ENCODE measurements at regions not wholly inside any gene's neighbourhood (a gene's known extent, or its start where the extent isn't known, plus 50 kb on each side); places are given as distances from the start of the nearest gene placed in this dataset.
"Not testable (repeated sequence)": the region's sequence is repeated elsewhere in the genome, so short reads cannot be mapped to it uniquely, and the experiment has no call there.

DNA sequence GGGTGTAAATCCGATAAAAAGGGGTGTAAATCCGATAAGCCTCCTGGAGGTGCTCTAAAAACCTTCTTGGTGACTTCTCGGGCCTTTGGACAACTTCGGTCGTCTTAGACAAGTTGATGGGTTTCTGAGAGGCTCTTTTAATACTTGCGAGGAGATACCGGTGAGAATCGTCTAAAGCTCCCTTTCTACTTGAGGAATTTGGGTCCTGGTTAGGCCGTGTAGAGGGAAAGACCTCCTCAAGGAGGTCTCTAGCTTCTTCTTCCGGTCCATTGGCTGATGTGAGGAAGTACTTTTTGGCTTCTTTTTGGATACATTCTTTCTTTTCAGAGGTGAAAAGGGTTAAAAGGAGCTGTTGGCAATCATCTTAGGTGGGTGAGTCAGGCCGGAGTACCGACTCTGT, 128.5 kb downstream of the ART5 start:
- DNase-seq = not testable (repeated sequence)

DNA sequence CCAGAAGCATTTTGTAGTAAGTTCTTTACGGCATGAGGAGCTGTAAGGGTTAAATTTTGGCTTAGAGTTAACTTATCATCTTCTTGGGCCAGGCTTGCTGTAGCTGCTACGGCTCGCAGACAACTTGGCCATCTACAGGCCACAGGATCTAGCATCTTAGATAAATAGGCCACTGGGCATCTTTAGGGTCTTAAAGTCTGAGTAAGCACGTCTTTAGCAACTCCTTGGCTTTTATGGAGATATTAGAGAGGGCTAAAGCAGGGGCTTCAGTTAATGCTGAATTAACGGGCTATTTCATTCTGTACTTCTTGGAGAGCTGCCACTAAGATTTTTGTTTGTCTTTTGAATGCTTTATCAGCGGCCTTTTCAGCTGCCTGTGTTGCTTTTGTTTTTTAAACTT, 129.0 kb downstream of the ART5 start:
- DNase-seq = not testable (repeated sequence)

DNA sequence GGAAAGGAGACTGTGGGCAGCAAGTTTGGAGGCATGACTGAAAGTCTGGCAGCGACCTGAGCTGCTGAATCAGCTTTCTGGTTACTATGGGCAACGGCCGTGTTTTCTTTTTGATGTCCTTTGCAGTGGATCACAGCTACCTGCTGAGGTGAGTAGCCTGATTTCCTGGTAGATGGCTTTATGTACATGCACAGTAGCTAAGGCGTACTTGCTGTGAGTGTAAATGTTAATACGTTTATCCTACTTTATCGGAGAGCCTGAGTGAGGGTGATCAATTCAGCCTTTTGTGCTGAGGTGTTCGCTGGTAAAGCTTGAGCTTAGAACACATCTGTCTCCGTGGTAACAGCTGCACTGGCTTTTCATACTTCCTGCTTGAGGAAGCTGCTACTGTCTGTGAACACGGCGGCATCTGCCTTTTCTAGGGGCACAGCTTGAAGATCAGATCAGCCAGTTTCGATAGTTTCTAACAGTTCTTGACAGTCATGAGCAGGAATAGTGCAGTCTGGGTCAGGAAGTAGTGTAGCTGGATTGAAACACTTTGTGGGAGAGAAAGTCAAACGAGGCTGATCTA, 129.6 kb downstream of the ART5 start:
- not testable (repeated sequence) for DNase-seq

DNA sequence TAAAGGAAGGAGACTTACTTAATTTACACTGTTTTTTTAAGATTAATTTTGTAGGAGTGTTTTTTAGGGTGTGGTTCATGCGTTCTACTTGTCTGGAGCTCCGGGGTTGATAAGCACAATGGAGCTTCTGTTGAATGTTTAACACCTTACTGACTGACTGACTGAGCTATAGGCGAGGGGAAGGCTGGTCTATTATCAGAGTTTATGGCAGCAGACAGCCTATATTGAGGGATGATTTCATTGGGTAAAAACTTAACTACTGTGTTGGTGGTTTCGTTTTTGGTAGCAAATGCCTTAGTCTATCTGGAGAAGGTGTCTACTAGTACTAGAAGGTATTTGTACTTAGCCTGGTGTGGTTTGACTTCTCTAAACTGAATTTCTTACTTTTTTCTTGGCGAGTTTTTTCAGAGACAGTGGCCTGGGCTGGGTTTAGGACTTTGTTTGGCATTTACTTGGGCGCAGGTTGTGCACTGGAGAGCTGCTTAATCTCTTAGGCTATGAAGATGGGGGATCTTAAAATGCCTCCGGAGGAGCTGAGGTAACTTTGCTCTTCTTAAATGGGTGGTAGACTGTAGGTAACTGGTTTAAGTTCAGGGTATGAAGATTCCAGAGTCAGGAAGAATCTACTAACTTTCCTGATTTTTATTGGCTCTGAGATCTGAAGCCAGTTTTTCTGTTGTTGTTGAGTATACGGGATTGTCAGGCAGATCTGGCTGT, 130.2 kb downstream of the ART5 start:
- peak; percentile 0 for DNase-seq

DNA sequence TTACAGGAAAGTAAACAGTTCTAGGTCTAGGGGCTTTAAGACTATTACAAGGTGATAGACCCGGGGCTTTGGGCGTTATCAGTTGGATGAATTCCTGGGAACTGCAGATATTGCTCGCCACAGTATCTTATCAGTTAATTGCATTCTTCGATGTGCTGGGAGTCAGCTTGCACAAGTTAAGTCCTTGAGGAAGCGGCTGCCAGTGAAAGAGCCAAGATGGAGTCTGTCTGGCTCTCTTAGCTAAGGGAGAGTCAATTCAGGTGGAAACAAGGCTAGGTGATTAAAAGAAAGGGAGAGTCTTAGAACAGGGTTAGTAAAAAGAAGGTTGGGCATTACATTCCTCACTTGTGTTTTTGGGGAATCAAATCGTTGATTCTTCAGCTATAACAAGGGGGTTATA, 130.6 kb upstream of the ZNF195 start:
- DNase-seq = not testable (repeated sequence)

DNA sequence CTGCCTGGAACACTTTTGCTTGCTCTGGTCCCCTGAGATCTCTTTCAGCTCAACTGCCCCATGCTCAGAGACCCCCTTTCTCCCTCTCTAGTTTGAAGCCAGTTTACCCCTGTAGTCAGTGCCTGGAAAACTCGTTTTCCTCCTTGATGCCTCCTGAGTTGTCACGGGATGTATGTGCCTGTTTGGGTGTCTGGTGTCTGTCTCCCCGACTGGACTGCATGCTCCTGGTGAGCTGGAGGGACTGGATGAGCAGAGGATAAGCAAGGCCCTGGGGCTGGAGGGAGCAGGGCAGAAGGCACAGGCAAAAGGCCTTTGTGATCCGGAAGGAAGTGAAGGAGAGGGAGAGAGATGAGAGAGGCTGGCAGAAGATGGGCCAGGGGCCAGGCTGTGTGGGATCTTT, 120.3 kb upstream of the ZNF195 start:
- DNase-seq = not testable (repeated sequence)

DNA sequence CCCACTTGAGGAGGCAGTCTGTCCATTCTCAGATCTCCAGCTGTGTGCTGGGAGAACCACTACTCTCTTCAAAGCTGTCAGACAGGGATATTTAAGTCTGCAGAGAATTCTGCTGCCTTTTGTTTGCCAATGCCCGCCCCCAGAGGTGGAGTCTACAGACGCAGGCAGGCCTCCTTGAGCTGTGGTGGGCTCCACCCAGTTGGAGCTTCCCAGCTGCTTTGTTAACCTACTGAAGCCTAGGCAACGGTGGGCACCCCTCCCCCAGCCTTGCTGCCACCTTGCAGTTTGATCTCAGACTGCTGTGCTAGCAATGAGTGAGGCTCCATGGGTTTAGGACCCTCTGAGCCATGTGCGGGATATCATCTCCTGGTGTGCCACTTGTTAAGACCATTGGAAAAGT, 119.4 kb upstream of the ZNF195 start:
- not testable (repeated sequence) for DNase-seq

DNA sequence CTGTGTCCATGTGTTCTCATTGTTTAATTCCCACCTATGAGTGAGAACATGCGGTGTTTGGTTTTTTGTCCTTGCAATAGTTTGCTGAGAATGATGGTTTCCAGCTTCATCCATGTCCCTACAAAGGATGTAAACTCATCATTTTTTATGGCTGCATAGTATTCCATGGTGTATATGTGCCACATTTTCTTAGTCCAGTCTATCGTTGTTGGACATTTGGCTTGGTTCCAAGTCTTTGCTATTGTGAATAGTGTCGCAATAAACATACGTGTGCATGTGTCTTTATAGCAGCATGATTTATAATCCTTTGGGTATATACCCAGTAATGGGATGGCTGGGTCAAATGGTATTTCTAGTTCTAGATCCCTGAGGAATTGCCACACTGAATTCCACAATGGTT, 114.2 kb upstream of the ZNF195 start:
- DNase-seq = not testable (repeated sequence)

- not testable (repeated sequence) for DNase-seq
These were observed 109.1 kb upstream of the ZNF195 start for GRCh38 chr11:3488003-3488402.

DNA sequence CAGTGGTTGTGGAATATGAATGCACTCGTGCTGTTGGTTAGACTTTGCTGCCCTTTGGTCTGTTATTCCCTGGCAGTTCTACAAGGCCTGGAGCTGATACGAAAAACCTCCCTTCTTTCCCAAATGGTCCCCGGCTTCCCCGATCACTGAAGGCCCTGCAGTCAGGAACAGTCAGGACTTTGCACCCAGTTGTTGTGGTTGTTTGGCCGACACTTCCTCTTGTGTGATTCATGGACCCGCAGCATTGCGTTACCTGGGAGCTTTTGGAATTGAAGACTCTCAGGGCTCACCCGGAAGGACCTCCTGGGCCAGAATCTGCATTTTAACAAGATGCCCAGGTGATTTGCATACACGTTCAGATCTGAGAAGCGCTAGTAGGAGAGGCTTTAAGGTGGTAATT, 106.8 kb upstream of the ZNF195 start:
- DNase-seq = not testable (repeated sequence)

DNA sequence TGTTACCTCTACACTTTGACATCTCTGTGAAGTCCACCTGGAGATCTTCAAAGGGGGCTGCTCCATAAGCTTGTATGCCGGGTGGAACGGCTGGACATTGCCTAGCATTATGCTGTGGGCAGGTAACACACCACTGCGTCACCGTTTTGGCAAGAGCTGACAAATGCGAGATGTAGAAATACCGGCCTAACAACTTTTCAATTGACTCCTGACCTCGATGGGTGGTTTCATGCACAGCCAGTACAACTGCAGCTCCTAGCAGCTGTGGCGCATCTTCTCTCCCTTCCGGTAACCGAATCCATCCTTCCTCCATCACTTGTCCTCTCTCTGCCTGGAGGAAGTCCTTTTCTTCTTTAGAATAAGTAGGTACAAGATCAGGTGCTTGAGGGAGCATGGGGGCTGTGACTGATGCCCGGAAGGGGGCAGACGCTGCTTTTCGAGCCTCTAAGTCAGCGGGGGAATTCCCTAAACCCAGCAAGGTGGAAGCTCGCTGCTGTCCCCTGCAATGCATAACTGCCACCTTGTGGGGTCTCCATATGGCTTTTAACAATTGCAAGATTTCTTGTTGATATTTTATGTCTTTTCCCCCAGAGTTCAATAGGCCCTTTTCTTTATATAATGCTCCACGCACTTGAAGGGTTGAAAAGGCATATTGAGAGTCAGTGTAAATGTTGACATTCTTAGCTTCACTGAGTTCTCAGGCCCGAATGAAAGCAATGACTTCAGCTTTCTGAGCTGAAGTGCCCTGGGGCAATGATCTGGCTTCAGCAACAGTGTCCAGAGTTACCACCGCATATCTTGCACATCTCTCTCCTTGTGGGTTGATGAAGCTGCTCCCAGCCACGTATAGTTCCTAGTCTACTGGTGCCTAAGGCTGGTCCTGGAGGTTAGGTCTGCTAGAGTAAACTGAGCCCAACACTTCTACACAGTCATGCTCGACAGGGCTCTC, 98.3 kb upstream of the ZNF195 start:
- peak; percentile 55 for DNase-seq

DNA sequence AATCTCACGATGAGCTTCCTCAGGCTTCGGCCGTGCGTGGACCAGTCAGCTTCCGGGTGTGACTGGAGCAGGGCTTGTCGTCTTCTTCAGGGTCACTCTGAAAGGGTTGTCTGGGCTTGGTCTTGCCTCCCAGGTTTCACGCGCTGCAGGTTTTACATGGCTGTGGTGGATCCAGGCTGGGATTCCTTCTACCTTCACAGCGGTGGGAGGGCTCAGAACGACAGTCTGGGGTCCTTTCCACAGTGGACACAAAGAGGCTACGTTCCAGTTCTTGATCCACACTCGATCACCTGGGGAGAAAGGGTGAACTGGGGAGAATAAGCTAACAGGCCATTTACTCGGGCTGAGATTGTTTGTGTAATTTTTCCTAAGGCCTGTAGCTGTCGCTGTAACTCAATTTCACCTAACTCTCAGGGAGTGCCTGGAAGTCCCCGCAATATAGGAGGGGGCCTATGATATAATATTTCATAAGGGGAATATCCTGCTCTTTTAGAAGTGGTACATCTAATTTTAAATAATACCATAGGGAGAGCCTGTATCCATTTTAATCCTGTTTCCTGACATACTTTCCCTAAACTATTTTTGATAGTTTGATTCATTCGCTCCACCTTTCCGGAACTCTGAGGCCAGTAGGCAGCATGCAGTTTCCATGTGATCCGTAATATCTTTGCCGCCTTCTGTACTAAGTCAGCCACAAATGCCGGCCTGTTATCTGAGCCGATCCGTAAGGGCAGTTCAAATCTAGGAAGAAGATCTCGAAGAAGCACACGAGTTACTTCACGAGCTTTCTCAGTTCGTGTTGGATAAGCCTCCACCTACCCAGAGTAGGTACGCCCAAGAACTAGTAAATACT, 97.4 kb upstream of the ZNF195 start:
- peak; percentile 5 for DNase-seq

DNA sequence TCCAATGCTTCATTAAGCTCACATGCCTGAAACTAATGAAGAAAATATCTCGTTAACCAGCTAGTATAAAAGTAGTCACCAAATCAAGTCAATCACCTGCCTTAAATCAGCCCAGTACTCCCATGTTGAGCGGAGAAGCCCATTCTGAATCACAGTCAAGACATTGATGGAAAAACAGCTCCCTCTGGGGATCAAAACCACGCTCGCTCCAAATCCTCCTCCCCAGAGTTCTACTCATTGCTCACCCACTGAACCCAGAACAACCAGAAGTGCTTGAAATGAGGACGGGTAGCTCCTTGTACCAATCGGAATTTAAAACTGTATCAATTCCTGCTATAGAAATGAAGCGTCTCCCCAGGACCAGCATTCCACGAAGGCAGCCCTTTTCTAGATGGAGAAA, 90.0 kb upstream of the ZNF195 start:
- not testable (repeated sequence) for DNase-seq

DNA sequence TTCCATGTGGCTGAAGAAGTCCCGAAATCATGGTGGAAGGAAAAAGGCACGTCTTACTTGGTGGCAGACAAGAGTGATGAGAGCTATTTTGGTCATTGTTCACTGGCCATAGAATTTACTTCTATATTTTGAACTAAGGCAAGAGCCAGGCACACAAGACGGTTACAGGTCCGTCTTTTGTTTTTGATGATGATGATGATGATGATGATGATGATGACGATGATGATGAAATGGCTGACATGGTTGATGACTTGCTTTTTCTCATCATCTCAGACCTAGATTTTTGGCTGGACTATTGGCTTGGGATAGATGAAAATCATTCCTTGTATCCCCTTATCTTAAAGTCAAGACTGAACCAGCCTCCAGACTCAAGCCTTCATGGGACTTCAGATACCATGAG, 88.7 kb upstream of the ZNF195 start:
- DNase-seq = not testable (repeated sequence)

DNA sequence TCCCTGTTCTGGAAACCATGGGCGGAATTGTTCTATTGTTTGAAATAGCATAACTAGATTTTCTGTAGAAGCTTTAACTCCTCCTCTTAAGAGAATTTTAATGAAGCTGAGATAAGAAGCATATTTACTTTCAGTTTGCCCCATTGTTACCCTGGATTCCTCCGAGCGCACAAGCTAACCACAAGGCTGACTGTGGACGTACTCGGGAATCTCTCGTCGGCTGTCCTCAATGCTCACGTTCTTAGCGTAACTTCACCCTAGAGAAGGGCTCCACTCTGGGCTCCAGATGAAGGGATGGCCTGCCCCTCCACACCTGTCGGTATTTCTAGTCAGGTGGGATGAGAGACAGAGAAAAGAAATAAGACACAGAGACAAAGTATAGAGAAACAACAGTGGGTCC, 76.7 kb upstream of the ZNF195 start:
- not testable (repeated sequence) for DNase-seq

- not testable (repeated sequence) for DNase-seq
These were observed 75.9 kb upstream of the ZNF195 start for GRCh38 chr11:3454844-3455243.

DNA sequence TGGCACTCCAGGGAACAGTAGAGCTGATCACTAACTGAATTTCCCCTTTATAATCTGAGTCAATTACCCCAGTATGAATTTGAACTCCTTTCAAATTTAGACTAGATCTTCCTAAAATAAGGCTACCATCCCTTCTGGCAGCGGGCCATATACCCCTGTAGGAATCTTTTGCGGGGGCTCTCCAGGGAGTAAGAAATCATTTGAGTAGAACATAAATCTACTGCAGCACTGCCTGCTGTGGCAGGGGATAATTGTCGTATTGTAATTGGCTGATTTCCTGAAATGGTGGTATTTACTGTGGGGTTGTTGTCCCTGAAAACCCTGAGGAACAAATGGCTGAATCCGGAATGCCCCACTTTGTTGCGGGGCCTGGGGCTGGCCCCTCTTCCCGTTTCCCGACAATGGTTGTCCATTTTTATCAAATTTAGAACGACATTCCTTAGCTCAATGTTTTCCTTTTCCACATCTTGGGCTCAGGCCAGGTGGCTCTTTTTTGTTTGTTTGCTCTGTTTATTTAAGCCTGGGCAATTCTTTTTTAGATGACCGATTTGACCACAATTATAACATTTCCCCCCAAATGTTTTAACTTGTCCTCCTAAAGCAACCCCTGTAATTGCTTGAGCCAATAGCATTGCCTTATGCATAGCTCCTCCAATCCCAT, 74.8 kb upstream of the ZNF195 start:
- not testable (repeated sequence) for DNase-seq

- not testable (repeated sequence) for DNase-seq
These were observed 71.9 kb upstream of the ZNF195 start for GRCh38 chr11:3450822-3451221.

DNA sequence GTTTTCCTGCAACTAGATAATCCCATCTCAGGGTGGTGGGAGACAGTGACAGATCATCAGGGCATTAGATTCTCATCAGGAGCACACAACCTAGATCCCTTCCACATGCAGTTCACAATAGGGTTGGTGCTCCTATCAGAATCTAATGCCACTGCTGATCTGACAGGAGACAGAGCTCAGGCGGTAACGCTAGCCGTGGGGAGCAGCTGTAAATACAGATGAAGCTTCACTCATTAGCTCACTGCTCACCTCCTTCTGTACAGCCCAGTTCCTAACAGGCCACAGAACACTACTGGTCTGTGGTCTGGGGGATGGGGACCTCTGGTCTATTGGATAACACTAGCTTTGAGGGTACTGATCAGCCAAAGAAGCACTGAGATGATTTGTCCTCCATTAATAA, 66.6 kb upstream of the ZNF195 start:
- not testable (repeated sequence) for DNase-seq

- not testable (repeated sequence) for DNase-seq
These were observed 65.4 kb upstream of the ZNF195 start for GRCh38 chr11:3444420-3444744.

- peak; percentile 37 for DNase-seq
These were observed 64.9 kb upstream of the ZNF195 start for GRCh38 chr11:3443700-3444419.

Measured in DMS79 treated with DMSO at 0.1 percent for 48 hours (cell line).